ENCODE measurements at regions not wholly inside any gene's neighbourhood (a gene's known extent, or its start where the extent isn't known, plus 50 kb on each side); places are given as distances from the start of the nearest gene placed in this dataset.

- no peak for DNase-seq (ENCODE audit: low read depth)
Observed at GRCh38 chr2:74036010-74036409, 51.3 kb downstream of the TET3 start.

GRCh38 chr2:74036450-74037195 is 51.9 kb downstream of the TET3 start:
- DNase-seq (ENCODE audit: low read depth), result no peak

- peak; percentile 51 for DNase-seq (ENCODE audit: low read depth)
Observed at GRCh38 chr2:74037379-74037860, 52.7 kb downstream of the TET3 start.

- no peak for DNase-seq (ENCODE audit: low read depth)
Observed at GRCh38 chr2:74039611-74040010, 54.9 kb downstream of the TET3 start.

GRCh38 chr2:74041182-74041581 is 56.5 kb downstream of the TET3 start:
- no peak for DNase-seq (ENCODE audit: low read depth)

GRCh38 chr2:74041726-74042125 is 57.0 kb downstream of the TET3 start:
- DNase-seq (ENCODE audit: low read depth), result no peak

GRCh38 chr2:74042606-74043005 is 57.9 kb downstream of the TET3 start:
- DNase-seq (ENCODE audit: low read depth), result no peak

- DNase-seq (ENCODE audit: low read depth), result no peak
Observed at GRCh38 chr2:74043345-74044329, 58.9 kb downstream of the TET3 start.

GRCh38 chr2:74044999-74045398 is 60.3 kb downstream of the TET3 start:
- no peak for DNase-seq (ENCODE audit: low read depth)

GRCh38 chr2:74045454-74045853 is 60.7 kb downstream of the TET3 start:
- peak; percentile 70 for DNase-seq (ENCODE audit: low read depth)

GRCh38 chr2:74046441-74046840 is 61.7 kb downstream of the TET3 start:
- DNase-seq (ENCODE audit: low read depth), result no peak

GRCh38 chr2:74047152-74047551 is 62.4 kb downstream of the TET3 start:
- no peak for DNase-seq (ENCODE audit: low read depth)

- DNase-seq (ENCODE audit: low read depth), result no peak
Observed at GRCh38 chr2:74048147-74048546, 63.4 kb downstream of the TET3 start.

GRCh38 chr2:74048843-74049519 is 64.3 kb downstream of the TET3 start:
- DNase-seq (ENCODE audit: low read depth), result no peak

- DNase-seq (ENCODE audit: low read depth), result no peak
Observed at GRCh38 chr2:74050151-74050550, 65.4 kb downstream of the TET3 start.

- peak; percentile 29 for DNase-seq (ENCODE audit: low read depth)
Observed at GRCh38 chr2:74051504-74051903, 66.8 kb downstream of the TET3 start.

- peak; percentile 32 for DNase-seq (ENCODE audit: low read depth)
Observed at GRCh38 chr2:74052732-74053710, 68.3 kb downstream of the TET3 start.

GRCh38 chr2:74053959-74054715 is 69.4 kb downstream of the TET3 start:
- DNase-seq (ENCODE audit: low read depth), result no peak

GRCh38 chr2:74059137-74059775 is 74.5 kb downstream of the TET3 start:
- no peak for DNase-seq (ENCODE audit: low read depth)

- peak; percentile 87 for DNase-seq (ENCODE audit: low read depth)
Observed at GRCh38 chr2:74063486-74063885, 78.8 kb downstream of the TET3 start.

All from iris pigment epithelial cell (primary cell).